SK-N-MC (cell line): ENCODE measurements at regions not wholly inside any gene's neighbourhood (a gene's known extent, or its start where the extent isn't known, plus 50 kb on each side); places are given as distances from the start of the nearest gene placed in this dataset.
A peak's percentile ranks its signal among the peaks of the same experiment; 100 is the strongest.
"Not testable (repeated sequence)": the region's sequence is repeated elsewhere in the genome, so short reads cannot be mapped to it uniquely, and the experiment has no call there.

Experiments
- DNase-seq: peaks from one replicate; pipeline ENCODE4 v3.0.0-alpha.2; 2011; ENCODE audit warnings: low read depth, low spot score
- H3K27ac ChIP-seq: fragments of 200-600 bp; sonication (generic); 2 replicates; pipeline ENCODE4 v1.5.1; 2016; ENCODE audit warnings: mixed run types
- H3K36me3 ChIP-seq: fragments of 200-600 bp; sonication (generic); 2 replicates; pipeline ENCODE4 v1.6.1; 2017; ENCODE audit warnings: antibody characterized with exemption, low read length, mixed read lengths; ENCODE audit not compliant: insufficient read depth
- H3K4me3 ChIP-seq: fragments of 200-600 bp; sonication (generic); 2 replicates; pipeline ENCODE4 v1.5.1; 2016
- H3K9ac ChIP-seq: fragments of 200-600 bp; sonication (generic); 2 replicates; pipeline ENCODE4 v1.8.0; 2017; ENCODE audit warnings: mixed run types, mixed read lengths; ENCODE audit not compliant: insufficient read length
- H3K9me3 ChIP-seq: fragments of 200-600 bp; sonication (generic); 2 replicates; pipeline ENCODE4 v1.6.1; 2017; ENCODE audit warnings: low read depth, mild to moderate bottlenecking, antibody characterized with exemption, low read length, moderate library complexity, mixed read lengths
- EZH2 ChIP-seq: fragments of 200-600 bp; sonication (generic); IDR thresholded peaks from one replicate; pipeline ENCODE4 v1.6.1; 2017; ENCODE audit warnings: antibody characterized with exemption
- FOXP2 ChIP-seq: optimal IDR thresholded peaks from 2 replicates; pipeline ENCODE3; 2011; ENCODE audit warnings: mild to moderate bottlenecking, moderate library complexity; ENCODE audit not compliant: insufficient read depth; ENCODE audit errors: extremely low read length, control extremely low read depth
- POLR2AphosphoS5 ChIP-seq: IDR thresholded peaks from 2 replicates; pipeline ENCODE4 v1.6.1; 2012; ENCODE audit warnings: mild to moderate bottlenecking, low read depth, low read length, borderline replicate concordance

- DNase-seq, result no peak
- H3K9ac ChIP-seq, result no peak overlapping the region
Observed at GRCh38 chr16:26818393-26818792, 248.3 kb upstream of the C16orf82 start.

GRCh38 chr16:26824469-26824868 is 242.3 kb upstream of the C16orf82 start:
- TF ChIP-seq POLR2AphosphoS5 (no peak), EZH2 (no peak), FOXP2 (no peak)
- Histone ChIP-seq H3K27ac (no peak overlapping the region), H3K9ac (no peak overlapping the region), H3K9me3 (no peaks in the 10 kb centered on the region), H3K4me3 (no peak overlapping the region), H3K36me3 (no peaks in the 10 kb centered on the region)
- no peak for DNase-seq

More at GRCh38 chr16:26818393-26818792, 248.3 kb upstream of the C16orf82 start:
- TF ChIP-seq EZH2, result no peak
- TF ChIP-seq FOXP2, result no peak
- TF ChIP-seq POLR2AphosphoS5, result no peak
- no peak overlapping the region for H3K27ac ChIP-seq
- no peaks in the 10 kb centered on the region for H3K36me3 ChIP-seq
- H3K4me3 ChIP-seq, result no peak overlapping the region
- H3K9me3 ChIP-seq, result no peaks in the 10 kb centered on the region

GRCh38 chr16:26826500-26826899 is 240.2 kb upstream of the C16orf82 start:
- no peak overlapping the region for H3K9ac ChIP-seq

GRCh38 chr16:26827386-26827785 is 239.3 kb upstream of the C16orf82 start:
- TF ChIP-seq FOXP2, result no peak
- no peak for TF ChIP-seq POLR2AphosphoS5
- TF ChIP-seq EZH2, result no peak

More at GRCh38 chr16:26826500-26826899, 240.2 kb upstream of the C16orf82 start:
- DNase-seq, result no peak
- Histone ChIP-seq H3K27ac (no peak overlapping the region), H3K9me3 (no peaks in the 10 kb centered on the region), H3K4me3 (no peak overlapping the region), H3K36me3 (no peaks in the 10 kb centered on the region)
- TF ChIP-seq FOXP2 (no peak), EZH2 (no peak), POLR2AphosphoS5 (no peak)

DNA sequence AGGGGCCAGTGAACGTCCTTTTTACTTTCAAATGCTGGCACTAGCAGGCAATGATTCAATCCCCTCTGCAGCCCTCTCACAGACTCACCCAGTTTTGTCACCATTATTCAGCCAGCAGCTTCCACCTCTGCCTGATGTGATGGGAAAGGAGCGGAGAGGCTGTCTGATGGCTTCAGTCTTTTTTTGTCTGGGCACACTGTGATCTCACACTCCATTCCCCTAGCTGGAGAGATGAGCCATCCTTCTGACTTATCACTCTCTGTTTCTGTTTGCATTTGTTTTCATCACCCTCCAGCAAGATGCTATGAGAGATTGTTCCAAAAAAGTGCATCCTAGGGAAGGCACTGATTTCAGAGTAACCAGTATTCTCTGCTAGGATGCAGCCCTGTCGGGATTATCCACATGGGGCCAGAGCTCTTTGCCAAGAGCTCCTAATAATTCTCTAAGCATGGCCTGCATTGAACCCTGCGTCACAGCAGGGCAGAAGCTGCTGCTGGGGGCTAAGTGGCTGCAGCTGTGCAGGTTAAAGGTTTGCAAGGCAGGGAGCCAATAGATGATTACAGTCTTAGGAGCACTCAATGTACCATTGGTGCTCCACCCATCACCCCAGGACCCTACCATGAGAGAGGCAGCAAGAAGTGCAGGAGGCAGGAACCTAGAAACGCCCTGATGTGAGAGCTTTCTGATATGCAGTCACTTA is 236.1 kb upstream of the C16orf82 start:
- Histone ChIP-seq H3K27ac (no peak overlapping the region), H3K4me3 (no peak overlapping the region), H3K9ac (no peak overlapping the region), H3K36me3 (no peaks in the 10 kb centered on the region), H3K9me3 (no peaks in the 10 kb centered on the region)
- DNase-seq, result no peak
- TF ChIP-seq EZH2, result no peak

More at GRCh38 chr16:26827386-26827785, 239.3 kb upstream of the C16orf82 start:
- Histone ChIP-seq H3K4me3 (no peak overlapping the region), H3K27ac (no peak overlapping the region), H3K9ac (no peak overlapping the region), H3K36me3 (no peaks in the 10 kb centered on the region), H3K9me3 (no peaks in the 10 kb centered on the region)
- no peak for DNase-seq

DNA sequence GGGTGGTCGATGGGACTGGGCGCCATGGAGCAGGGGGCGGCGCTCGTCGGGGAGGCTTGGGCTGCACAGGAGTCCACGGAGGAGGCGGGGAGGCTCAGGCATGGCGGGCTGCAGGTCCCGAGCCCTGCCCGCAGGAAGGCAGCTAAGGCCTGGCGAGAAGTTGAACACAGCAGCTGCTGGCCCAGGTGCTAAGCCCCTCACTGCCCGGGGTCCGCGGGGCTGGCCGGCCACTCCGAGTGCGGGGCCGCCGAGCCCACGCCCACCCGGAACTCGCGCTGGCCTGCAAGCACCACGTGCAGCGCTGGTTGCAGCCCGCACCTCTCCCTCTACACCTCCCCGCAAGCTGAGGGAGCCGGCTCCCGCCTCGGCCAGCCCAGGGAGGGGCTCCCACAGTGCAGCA is 230.6 kb upstream of the C16orf82 start:
- not testable (repeated sequence) for H3K9ac ChIP-seq, DNase-seq, H3K36me3 ChIP-seq, H3K27ac ChIP-seq, H3K4me3 ChIP-seq, H3K9me3 ChIP-seq

DNA sequence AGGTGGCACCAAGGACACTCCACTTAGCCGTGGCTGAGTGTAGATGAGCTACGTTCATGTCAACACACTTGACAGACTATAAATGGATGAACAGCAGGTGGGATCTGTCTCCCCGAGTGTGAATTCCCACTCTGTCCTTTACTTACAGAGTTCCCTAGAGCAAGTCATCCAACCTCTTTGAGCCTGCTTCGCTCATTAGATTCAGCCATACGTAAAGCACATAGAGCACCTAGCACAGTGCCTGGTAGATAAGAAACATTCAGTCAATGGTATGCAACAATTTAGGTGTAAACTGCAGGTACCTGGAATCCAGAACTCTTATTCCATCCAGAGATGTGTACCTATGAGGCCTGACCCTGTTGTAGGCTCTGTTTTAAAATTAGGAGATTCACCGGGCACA is 227.8 kb upstream of the C16orf82 start:
- no peak for DNase-seq
- Histone ChIP-seq H3K4me3 (no peak overlapping the region), H3K9ac (no peak overlapping the region), H3K9me3 (no peaks in the 10 kb centered on the region), H3K27ac (no peak overlapping the region), H3K36me3 (no peaks in the 10 kb centered on the region)
- TF ChIP-seq EZH2 (no peak), POLR2AphosphoS5 (no peak), FOXP2 (no peak)

DNA sequence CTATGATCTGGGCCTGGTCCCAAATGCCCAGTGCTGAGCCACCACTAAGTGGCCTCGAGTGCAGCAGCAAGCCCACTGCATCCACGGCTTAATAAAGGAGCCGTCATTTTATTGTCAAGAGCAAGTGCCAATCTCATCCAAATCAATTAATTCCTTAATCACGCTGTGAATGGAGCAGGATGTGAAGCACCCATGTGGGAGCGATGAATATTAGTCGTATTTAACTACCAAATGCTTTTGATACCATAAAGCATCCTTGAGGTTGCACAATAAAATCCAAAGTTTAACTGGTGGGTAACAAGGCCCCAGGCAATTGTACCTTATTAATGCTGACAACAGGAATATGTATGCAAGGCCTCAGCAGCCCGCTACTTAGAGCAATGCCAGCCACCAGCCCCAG is 226.0 kb upstream of the C16orf82 start:
- no peak overlapping the region for H3K27ac ChIP-seq
- DNase-seq, result peak; percentile 67

GRCh38 chr16:26856271-26856670 is 210.5 kb upstream of the C16orf82 start:
- Histone ChIP-seq H3K9me3 (no peaks in the 10 kb centered on the region), H3K9ac (no peak overlapping the region), H3K36me3 (no peaks in the 10 kb centered on the region), H3K4me3 (no peak overlapping the region), H3K27ac (no peak overlapping the region)
- TF ChIP-seq FOXP2, result no peak
- no peak for TF ChIP-seq POLR2AphosphoS5
- TF ChIP-seq EZH2, result no peak
- DNase-seq, result no peak

More for the DNA sequence above, 226.0 kb upstream of the C16orf82 start:
- Histone ChIP-seq H3K4me3 (no peak overlapping the region), H3K9ac (no peak overlapping the region), H3K36me3 (no peaks in the 10 kb centered on the region), H3K9me3 (no peaks in the 10 kb centered on the region)
- no peak for TF ChIP-seq FOXP2
- TF ChIP-seq EZH2, result no peak
- TF ChIP-seq POLR2AphosphoS5, result no peak
